ENCODE measurements at regions not wholly inside any gene's neighbourhood (a gene's known extent, or its start where the extent isn't known, plus 50 kb on each side); places are given as distances from the start of the nearest gene placed in this dataset.

DNA sequence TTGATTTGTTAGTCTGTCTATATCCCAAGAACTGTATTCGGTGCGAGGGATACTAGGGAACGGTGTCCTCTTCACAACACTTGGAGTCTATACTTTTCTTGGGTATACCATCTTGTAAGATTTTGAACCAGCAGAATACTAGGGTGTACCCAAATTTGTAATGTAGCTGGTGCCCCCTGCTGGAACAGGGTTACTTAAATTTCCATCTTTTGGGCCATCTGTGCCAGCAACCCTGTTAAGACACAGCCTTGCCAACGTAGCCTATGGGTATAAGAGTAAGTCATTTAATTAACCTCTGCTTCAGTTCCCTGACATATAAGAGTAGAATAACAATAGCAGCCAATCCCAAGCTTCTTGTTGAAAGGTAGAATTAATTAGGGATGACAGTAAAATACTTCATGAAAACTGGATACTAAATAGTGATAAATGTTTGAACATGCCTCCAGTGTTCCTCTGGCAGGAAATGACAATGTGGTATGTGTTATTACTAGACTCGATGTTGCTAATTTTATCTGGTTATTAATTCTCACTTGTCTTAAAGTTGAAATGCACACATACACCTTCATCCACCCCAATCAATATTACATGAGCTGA is 607.6 kb downstream of the FGF9 start:
- no peak for TF ChIP-seq POLR2A (IDR thresholded peaks at IDR 0.05)
- TF ChIP-seq CTCF (IDR thresholded peaks at IDR 0.05) = peak in 3 of 4 experiments; percentile 26 to 40 (median 40)
- TF ChIP-seq POLR2AphosphoS5 (IDR thresholded peaks at IDR 0.05) = no peak
- no peak for TF ChIP-seq EP300 (IDR thresholded peaks at IDR 0.05)
